HEK293T (cell line): ENCODE measurements at regions not wholly inside any gene's neighbourhood (a gene's known extent, or its start where the extent isn't known, plus 50 kb on each side); places are given as distances from the start of the nearest gene placed in this dataset.

Experiments used
- BHLHE40 ChIP-seq: fragments of 450-650 bp; IDR thresholded peaks from 2 replicates; pipeline ENCODE4 v1.6.1; 2016; ENCODE audit warnings: mild to moderate bottlenecking, moderate library complexity, borderline replicate concordance
- ELF4 ChIP-seq: fragments of 450-650 bp; IDR thresholded peaks from 2 replicates; pipeline ENCODE4 v1.6.1; 2017; ENCODE audit warnings: antibody characterized with exemption
- FOXA1 ChIP-seq: fragments of 450-650 bp; IDR thresholded peaks from 2 replicates; pipeline ENCODE4 v1.6.1; 2016; ENCODE audit warnings: mild to moderate bottlenecking
- FOXK2 ChIP-seq: fragments of 450-650 bp; IDR thresholded peaks from 2 replicates; pipeline ENCODE4 v1.6.1; 2016; ENCODE audit warnings: mild to moderate bottlenecking
- FOXM1 ChIP-seq: fragments of 450-650 bp; IDR thresholded peaks from 2 replicates; pipeline ENCODE4 v1.6.1; 2017; ENCODE audit warnings: mild to moderate bottlenecking, borderline replicate concordance
- L3MBTL2 ChIP-seq: fragments of 450-650 bp; conservative IDR thresholded peaks from 2 replicates; pipeline ENCODE4 v1.6.1; 2016; ENCODE audit warnings: mild to moderate bottlenecking
- SUZ12 ChIP-seq: fragments of 450-650 bp; IDR thresholded peaks from 2 replicates; pipeline ENCODE4 v1.6.1; 2016; ENCODE audit warnings: mild to moderate bottlenecking

DNA sequence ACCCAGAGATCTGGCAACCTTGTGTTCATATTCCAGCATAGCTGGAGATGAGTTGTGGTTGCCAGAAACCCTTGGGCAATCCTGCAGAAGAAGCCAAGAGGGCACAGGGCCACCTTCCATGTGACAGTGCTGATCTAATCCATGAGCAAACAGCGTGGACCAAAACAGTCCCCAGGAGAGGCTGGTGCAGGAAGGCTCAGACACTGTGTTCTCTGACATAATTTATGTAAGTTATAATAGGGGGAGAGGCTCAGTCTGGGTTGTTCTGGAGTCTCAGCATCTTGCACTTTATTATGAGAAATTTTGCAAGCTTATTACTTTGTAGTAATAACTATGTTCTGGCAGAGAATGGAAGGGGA, 273.9 kb downstream of the HAPSTR1 start:
- TF ChIP-seq FOXK2 = no peak
- no peak for TF ChIP-seq FOXA1
- TF ChIP-seq BHLHE40 = no peak
- TF ChIP-seq SUZ12 = no peak
- TF ChIP-seq L3MBTL2 = no peak
- no peak for TF ChIP-seq FOXM1
- TF ChIP-seq ELF4 = no peak
